VCaP (cell line): ENCODE measurements at regions not wholly inside any gene's neighbourhood (a gene's known extent, or its start where the extent isn't known, plus 50 kb on each side); places are given as distances from the start of the nearest gene placed in this dataset.
"Not testable (repeated sequence)": the region's sequence is repeated elsewhere in the genome, so short reads cannot be mapped to it uniquely, and the experiment has no call there.

ENCODE experiments used
- H3K27ac ChIP-seq: fragments of 450-650 bp; 2 replicates; pipeline ENCODE4 v1.5.1; 2017
- TF ChIP-seq, protein P1 (sequence below): fragments of 450-650 bp; conservative IDR thresholded peaks from 2 replicates; pipeline ENCODE4 v1.5.1; 2017; ENCODE audit warnings: mild to moderate bottlenecking, moderate library complexity

DNA sequence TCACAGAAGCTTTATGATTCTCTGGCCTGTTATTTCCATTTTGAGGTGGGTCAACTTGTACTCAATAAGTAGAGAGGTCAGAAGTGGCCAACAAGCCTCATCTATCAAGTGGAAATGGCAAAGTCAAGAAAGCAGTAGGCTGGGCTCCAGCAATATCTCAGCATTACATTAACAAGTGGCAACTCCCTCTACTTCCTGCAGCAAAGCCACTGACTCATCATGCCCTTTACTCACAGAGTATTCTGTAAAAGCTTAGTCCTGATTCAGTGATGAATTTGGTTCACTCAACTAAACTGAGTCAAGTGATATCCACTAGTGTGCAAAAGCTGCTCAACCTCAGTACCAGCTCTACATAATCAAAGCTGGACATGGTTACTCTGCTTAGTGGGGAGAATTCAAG is 954.6 kb downstream of the EPHA3 start:
- H3K27ac ChIP-seq = no peak overlapping the region
- TF ChIP-seq, protein P1, sequence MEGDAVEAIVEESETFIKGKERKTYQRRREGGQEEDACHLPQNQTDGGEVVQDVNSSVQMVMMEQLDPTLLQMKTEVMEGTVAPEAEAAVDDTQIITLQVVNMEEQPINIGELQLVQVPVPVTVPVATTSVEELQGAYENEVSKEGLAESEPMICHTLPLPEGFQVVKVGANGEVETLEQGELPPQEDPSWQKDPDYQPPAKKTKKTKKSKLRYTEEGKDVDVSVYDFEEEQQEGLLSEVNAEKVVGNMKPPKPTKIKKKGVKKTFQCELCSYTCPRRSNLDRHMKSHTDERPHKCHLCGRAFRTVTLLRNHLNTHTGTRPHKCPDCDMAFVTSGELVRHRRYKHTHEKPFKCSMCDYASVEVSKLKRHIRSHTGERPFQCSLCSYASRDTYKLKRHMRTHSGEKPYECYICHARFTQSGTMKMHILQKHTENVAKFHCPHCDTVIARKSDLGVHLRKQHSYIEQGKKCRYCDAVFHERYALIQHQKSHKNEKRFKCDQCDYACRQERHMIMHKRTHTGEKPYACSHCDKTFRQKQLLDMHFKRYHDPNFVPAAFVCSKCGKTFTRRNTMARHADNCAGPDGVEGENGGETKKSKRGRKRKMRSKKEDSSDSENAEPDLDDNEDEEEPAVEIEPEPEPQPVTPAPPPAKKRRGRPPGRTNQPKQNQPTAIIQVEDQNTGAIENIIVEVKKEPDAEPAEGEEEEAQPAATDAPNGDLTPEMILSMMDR = no peak

DNA sequence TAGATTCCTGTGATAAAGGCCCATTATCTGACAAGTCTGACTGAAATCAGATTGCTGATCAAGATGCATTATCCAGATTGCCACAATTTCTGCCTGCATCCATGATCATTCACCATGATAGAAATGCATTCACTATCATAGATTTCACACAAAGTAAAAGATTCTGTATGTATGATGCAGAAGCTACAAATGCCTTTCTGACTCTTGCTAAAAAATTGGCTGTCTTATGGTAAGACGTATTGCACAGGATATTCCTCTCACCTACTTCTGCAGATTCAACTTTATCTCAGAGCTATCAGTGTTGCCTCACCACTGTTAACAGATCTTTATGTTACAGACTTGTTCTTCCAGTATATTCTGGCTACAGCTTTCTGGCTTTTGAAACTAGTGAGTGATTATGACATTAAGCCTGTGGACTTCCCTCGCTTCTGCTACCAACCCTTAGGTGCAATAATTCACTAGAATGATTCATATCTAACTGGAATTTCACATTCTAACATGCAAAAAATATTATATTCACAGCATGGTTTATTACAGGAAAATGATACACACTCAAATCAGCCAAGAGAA is 955.3 kb downstream of the EPHA3 start:
- TF ChIP-seq, protein P1 = no peak
- H3K27ac ChIP-seq = no peak overlapping the region

DNA sequence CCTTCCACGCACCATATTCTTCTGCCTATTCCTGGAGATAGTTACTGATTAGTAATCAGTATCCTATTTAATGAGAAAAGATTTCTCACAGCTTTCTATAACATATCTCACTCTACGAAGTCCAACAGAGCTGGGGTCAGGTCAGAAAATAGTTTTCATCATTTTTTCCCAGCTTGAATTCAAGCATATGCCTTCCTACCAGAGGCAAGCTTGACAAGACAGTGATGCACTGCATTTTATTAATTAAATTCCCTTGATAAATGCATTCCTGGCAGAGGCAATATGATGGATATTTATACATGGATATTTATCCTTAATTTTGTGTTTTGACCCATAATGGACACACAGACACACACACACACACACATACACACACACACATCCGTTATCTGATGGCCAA is 961.4 kb downstream of the EPHA3 start:
- no peak overlapping the region for H3K27ac ChIP-seq
- TF ChIP-seq, protein P1 = no peak

DNA sequence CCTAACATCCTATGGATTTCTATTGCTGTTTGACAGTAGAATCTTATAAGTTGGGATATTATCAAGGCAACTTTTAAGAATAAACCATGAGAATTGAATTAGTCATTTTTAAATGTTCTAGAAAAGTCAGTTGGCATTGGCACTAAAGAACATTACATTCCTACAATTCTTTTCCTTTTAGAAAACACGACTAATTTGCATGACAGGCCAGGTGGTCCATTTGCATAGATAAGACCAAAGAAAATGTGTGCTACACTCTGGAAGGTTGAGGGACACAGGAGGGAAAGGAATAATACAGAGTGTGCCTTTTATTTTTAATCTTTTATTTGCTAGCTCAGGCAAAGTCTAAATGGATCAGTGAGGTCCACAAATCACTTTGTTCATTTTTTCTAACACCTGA is 962.3 kb downstream of the EPHA3 start:
- TF ChIP-seq, protein P1 = no peak
- H3K27ac ChIP-seq = no peak overlapping the region

DNA sequence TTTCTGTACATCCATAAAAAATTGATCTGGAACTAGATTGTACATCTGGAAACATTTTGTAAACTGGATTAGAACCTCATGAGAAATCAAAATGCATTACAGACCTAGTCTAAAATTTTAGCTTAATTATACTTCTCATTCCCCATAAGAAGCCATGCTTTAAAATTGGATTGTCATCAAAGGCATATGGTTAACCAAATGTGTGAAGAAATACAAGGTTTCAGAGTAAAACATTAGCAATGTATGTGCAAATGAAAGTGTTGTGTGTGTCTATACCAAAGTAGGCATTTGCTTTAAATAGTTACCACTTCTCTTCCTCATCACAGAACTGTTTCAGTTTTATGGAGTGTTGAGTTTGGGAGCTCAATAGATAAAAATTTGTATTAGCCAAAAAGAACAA is 968.7 kb downstream of the EPHA3 start:
- H3K27ac ChIP-seq = no peak overlapping the region
- TF ChIP-seq, protein P1 = no peak

DNA sequence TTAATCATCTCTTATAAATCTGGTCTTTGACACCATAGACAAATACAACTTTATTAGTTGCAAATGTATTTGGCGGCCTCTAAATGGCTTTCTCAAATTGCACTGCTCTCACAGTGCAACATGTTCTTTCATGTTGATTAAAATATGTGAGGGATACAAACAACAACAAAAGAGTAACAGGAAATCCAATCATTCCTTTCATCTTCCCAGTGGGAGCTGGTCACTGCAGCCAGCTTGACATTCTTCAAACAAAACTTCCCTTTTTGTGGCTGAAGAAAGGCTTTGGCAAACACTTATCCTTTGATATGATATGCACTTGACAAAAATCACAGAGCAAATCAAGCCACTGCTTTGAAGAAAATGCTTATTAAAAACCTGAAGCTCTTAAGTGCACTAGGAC is 973.6 kb downstream of the EPHA3 start:
- H3K27ac ChIP-seq = no peak overlapping the region
- TF ChIP-seq, protein P1 = no peak

DNA sequence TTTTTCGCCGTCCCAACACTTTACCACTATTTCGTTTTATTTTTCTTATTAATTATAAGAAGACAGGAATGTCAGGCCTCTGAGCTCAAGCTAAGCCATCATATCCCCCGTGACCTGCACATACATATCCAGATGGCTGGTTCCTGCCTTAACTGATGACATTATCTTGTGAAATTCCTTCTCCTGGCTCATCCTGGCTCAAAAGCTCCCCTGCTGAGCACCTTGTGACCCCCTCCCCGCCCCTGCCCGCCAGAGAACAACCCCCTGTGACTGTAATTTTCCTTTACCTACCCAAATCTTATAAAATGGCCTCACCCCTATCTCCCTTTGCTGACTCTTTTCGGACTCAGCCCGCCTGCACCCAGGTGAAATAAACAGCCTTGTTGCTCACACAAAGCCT is 978.9 kb downstream of the EPHA3 start:
- H3K27ac ChIP-seq = not testable (repeated sequence)

DNA sequence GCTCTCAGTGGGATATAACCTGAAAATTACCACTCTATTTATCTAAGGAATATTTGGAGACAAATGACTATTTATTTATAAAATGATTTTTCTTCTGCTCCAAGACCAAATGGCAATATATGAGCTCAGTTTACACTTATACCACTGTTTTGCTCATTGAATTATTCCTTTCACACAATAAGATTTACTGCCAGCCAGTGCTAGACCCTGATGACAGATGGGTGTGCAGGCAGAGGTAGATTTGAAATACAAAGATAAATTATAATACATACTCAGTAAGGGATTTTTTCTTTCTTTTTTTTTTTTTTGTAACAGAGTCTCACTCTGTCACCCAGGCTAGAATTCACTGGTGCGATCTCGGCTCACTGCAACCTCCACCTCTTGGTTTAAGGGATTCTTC is 980.3 kb downstream of the EPHA3 start:
- TF ChIP-seq, protein P1 = no peak
- no peak overlapping the region for H3K27ac ChIP-seq
